GM21447 (cell line): ENCODE measurements at regions not wholly inside any gene's neighbourhood (a gene's known extent, or its start where the extent isn't known, plus 50 kb on each side); places are given as distances from the start of the nearest gene placed in this dataset.

Source experiments
- ATAC-seq: cut with Tn5 transposase; IDR thresholded peaks from one replicate; pipeline ENCODE4 v1.9.1; 2021; ENCODE audit not compliant: unreplicated experiment

DNA sequence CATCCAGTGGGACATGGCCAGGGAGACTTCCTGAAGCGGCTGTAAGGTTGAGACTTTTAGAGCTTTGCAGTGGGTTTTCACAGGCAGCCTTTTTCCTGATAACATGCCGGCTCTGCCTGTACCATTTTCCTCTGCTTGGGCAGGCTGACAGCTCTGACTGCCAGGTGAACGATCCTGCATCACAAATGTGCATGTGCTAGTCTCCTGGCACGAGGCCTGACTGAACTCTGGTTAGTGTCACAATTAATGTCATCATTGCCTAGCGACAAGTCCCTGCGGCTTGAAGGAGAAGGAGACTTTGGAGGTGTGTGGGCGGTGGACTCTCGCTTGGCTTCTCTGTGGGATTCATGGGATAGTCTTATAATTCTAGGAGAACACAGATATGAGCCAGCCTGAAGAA, 783.6 kb upstream of the TSPY4 start:
- ATAC-seq = no peak

DNA sequence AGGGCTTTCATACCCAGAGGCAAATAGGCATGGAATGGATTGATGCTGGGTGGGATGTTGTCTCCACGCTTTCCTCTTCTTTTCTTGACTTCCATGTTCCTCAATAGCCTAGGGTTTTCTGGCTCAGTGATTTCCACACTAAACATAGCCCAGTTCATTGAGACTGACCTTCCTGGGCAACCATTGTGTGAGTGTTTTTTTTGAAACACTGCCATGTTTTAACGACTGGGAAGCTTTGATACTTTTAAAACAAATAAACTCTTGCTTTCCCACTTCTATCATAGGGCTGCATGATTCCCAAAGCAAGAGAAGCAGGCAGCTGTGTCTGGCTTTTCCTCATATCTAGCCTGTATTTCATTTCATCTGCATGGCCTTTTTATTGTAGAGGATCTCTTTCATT, 775.9 kb upstream of the TSPY4 start:
- ATAC-seq = no peak

GRCh38 chrY:8562456-8563090, 774.7 kb upstream of the TSPY4 start:
- no peak for ATAC-seq

DNA sequence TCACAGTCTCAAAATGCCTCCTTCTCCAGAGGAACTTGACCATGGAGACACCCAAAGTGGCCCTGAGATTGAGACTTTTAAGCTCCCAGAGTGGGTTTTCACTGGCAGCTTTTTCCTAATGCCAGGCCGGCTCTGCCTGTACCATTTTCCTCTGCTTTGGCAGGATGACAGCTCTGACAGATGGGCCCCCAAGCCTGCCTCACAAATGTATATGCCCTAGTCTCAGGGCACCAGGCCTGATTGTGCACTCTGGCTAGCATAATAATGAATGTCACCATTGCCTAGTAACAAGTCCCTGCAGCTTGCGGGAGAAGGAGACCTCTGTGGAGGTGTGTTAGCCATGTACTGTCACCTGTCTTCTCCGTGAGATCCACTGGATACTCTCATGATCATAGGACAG, 772.8 kb upstream of the TSPY4 start:
- no peak for ATAC-seq

DNA sequence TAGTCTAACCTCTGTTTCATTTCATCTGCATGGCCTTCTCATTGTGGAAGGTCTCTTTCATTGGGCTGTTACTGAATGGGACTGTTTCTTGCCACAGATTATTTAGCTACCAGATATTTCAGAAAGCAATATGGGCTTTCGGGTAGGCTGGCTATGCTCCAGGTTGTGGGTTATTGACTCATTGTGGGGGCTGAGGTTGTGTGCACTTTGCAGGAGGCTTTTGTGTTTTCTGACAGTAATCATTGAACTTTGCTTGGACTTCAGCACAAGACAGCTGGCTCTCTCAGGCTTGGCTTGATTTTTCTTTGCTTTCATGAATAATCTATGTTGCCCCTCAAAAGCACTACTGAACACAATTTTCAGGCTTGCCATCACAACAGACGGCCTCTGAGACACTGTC, 771.1 kb upstream of the TSPY4 start:
- ATAC-seq = no peak

GRCh38 chrY:8570384-8570783, 766.9 kb upstream of the TSPY4 start:
- no peak for ATAC-seq

DNA sequence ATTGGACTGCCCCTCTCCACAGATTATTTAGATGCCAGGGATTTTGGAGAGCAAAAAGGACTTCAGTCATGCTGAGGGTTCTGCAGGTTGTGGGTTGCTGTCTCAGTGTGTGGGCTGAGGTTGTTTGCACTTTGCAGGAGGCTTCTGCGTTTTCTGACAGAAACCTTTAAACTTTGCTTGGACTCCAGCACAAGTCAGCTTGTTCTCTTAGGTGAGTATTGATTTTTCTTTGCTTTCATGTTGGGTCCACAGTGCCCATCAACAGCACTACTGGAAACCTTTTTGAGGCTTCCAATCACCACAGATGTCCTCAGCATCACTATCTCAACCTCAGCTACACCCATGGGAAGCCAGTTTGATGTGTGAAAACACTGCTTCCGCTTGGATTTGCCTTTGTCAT, 764.3 kb upstream of the TSPY4 start:
- no peak for ATAC-seq

DNA sequence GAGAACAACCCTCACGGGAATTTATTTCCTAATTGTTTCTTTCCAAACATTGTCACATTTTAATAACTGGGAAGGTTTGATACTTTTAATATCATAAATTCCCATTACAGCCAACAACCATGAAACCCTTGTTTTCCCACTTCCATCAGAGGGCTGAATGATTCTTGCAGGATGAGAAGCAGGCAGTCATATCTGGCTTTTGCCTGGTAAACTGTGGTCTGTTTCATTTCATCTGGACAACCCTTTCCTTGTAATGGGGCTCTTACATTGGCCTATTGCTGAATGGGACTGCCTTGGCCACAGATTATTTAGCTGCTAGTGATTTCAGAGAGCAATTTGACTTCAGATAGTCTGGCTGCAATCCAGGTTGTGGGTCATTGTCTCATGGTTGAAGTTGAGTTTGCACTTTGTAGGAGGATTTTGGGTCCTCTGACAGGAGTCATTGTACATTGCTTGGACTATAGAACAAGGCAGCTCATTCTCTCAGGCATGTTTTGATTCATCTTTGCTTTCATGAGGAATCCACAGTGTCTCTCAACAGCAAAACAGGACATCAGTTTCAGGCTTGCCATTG, 754.9 kb upstream of the TSPY4 start:
- ATAC-seq = no peak

GRCh38 chrY:8583191-8583590, 754.1 kb upstream of the TSPY4 start:
- no peak for ATAC-seq

DNA sequence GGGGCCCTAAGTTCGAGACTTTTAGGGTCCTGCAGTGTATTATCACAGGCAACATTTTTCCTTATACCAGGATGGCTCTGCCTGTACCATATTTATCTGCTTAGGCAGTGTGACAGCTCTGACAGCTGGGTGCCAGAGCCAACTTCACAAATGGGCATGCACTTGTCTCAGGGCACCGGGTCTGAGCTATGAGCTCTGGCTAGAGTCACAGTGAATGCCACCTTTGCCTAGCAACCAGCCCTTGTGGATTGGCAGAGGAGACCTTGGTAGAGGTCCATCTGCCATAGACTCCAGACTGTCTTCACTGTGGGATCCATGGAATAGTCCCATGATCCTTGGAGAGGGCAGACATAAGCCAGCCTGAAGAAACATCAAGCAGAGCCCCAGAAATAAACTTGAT, 746.6 kb upstream of the TSPY4 start:
- ATAC-seq = no peak

DNA sequence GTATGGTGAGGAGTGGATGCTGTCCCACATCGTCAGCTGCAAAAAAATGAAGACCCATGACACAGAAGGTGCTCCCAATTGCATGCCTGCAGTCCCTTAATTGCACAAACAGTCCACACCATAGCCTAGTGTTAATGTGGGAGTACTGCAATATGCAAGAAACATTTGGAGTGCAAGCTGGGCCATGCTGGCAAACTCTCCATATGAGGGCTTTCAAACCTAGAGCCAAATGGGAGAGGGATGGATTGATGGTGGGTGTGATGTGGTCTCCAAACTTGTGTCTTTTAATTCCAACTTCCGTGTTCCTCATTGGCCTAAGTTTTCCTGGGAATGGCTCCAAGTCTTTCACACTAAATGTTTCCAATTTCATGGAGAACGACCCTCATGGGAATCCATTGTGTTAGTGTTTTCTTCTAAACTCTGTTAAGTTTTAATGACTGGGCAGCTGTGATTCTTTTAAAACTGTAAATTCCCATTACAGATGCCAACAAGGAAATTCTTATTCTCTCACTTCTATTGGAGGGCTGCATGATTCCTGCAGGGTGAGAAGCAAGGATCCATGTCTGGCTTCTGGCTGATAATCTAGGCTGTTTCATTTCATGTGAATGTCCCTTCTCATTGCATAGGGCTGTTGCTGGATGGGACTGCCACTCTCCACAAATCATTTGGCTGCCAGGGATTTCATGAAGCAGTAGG, 745.3 kb upstream of the TSPY4 start:
- ATAC-seq = no peak

DNA sequence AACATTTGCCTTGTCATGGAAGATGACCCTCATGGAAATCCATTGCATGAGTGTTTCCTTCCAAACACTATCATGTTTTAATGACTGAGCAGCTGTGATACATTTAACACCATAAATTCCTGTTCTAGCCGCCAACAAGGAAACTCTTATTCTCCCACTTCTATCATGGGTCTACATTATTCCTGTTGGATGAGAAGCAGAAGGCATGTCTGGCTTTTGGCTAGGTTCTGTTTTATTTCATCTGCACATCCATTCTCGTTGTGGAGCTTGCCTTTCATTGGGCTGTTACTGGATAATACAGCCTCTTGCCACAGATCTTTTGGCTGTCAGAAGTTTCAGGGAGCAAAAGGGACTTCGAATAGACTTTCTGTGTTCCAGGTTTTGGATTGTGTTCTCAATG, 742.6 kb upstream of the TSPY4 start:
- no peak for ATAC-seq

GRCh38 chrY:8599141-8599540, 738.1 kb upstream of the TSPY4 start:
- no peak for ATAC-seq

DNA sequence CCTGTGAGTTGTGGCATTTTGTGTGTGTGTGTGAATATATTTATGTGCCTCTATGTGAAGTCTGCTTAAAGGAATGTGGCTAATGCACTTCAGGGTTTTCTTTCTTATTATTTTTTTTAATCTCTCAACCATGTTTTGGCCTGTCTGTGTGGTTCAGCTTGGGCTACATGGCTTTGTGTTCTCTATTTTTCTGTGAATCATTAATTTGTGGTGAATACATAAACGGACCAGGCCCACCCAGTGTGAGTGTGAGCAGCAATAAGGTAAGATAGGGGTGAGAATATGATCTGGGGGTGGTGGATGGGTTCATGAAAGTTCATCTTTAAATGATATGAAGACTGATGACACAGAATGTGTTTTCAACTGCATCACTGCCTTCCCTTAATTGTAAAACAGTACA, 726.6 kb upstream of the TSPY4 start:
- peak; percentile 74 for ATAC-seq

GRCh38 chrY:8611815-8612214, 725.4 kb upstream of the TSPY4 start:
- no peak for ATAC-seq

- ATAC-seq = no peak
Measured at GRCh38 chrY:8618302-8618701, 719.0 kb upstream of the TSPY4 start.

- no peak for ATAC-seq
Measured at GRCh38 chrY:8622156-8622555, 715.1 kb upstream of the TSPY4 start.

DNA sequence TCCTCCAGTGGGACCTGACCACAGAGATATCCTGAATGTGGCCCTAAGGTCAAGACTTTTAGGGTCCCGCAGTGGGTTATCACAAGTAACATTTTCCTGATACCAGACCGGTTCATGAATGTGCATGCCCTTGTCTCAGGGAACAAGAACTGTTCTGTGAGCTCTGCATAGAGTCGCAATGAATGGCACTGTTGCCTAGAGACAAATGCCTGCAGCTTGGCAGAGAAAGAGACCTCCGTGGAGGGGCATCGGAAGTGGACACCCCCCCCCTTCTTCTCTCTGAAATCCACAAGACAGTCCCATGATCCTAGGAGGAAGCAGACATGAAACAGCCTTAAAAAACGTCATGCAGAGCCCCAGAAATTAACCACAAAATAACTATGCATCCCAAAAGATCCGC, 714.4 kb upstream of the TSPY4 start:
- no peak for ATAC-seq

GRCh38 chrY:8629636-8630035, 707.6 kb upstream of the TSPY4 start:
- ATAC-seq = no peak

DNA sequence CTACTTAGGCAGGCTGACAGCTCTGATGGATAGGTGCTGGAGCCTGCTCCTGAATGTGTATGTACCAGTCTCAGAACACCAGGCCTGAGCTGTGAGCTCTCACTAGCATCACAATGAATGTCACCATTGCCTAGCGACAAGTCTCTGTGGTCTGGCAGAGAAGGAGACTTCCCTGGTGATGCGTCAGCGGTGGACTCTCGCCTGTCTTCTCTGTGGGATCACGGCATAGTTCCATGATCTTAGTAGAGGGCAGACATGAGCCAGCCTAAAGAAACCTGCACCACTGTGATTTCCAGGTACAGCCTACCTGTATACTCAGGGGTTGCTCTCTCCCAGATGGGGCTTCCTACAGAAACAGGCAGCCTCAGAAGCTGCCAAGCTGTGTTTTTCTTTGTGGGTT, 699.2 kb upstream of the TSPY4 start:
- no peak for ATAC-seq

DNA sequence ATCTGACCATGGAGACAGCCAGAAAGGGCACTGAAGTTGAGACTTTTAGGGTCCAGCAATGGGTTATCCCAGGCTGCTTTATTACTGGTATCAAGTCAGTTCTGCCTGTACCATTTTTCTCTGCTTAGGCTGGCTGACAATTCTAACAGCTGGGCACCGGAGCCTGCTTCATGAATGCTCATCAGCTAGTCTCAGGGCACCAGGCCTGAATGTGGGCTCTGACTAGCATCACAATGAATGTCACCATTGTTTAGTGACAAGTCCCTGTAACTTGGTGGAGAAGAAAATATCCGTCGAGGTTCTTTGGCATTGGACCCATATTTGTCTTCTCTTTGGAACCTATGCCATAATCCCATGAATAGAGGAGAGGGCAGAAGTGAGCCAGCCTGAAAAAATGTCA, 692.3 kb upstream of the TSPY4 start:
- ATAC-seq = no peak

DNA sequence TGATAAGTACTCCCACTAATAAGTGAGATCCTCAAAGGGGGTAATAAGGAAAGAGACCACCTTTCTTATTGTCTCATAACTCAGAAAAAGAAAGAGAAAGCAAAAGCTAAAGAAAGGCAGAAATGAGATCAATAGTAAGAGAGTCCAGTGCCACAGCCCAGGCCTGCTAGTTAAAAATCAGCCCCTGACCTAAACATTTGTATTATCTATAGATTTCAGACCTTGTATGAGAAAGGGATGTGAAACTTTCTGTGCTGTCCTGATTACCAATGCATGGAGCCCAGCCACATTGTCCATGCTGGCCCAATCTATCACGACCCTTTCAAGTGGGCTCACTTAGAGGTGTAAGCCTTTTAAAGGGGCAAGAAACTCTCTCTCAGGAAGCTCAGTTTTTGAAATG, 684.8 kb upstream of the TSPY4 start:
- peak; percentile 82 for ATAC-seq

- ATAC-seq = no peak
Measured at GRCh38 chrY:8655017-8655416, 682.2 kb upstream of the TSPY4 start.
